HepG2 (cell line): ENCODE measurements at regions not wholly inside any gene's neighbourhood (a gene's known extent, or its start where the extent isn't known, plus 50 kb on each side); places are given as distances from the start of the nearest gene placed in this dataset.

Source experiments
- BCL6 ChIP-seq: IDR thresholded peaks from 2 replicates; pipeline ENCODE4 v1.6.1; 2016; ENCODE audit warnings: missing genetic modification reagents, missing compliant biosample characterization
- ELF1 ChIP-seq: sonication (generic); formaldehyde crosslinking; IDR thresholded peaks from 2 replicates; pipeline ENCODE4 v1.4.0; 2020; ENCODE audit warnings: missing genetic modification reagents
- EZH2 ChIP-seq: conservative IDR thresholded peaks from 2 replicates; pipeline ENCODE4 v1.6.1; 2012; ENCODE audit warnings: mild to moderate bottlenecking, low read depth, low read length, moderate library complexity
- JUND ChIP-seq: sonication (generic); formaldehyde crosslinking; IDR thresholded peaks from 2 replicates; pipeline ENCODE4 v1.8.0; 2022; ENCODE audit warnings: mild to moderate bottlenecking, missing genetic modification reagents
- SOX6 ChIP-seq, 2 experiments: fragments of 450-650 bp in 1 of 2; sonication (generic) in 1 of 2; formaldehyde crosslinking in 1 of 2; IDR thresholded peaks; 2 replicates each; pipeline versions ENCODE4 v1.4.0 to v1.6.1; 2017 to 2020; ENCODE audit warnings: antibody characterized with exemption in 1 of 2, mild to moderate bottlenecking in 1 of 2, missing genetic modification reagents in 1 of 2
- ZFP36L1 ChIP-seq: sonication (generic); formaldehyde crosslinking; IDR thresholded peaks from 2 replicates; pipeline ENCODE4 v1.8.0; 2022; ENCODE audit warnings: mild to moderate bottlenecking, missing genetic modification reagents, moderate library complexity
- TF ChIP-seq, protein P1 (sequence below): sonication (generic); formaldehyde crosslinking; IDR thresholded peaks from 2 replicates; pipeline ENCODE4 v1.5.0; 2020; ENCODE audit warnings: mild to moderate bottlenecking, missing genetic modification reagents, moderate library complexity

DNA sequence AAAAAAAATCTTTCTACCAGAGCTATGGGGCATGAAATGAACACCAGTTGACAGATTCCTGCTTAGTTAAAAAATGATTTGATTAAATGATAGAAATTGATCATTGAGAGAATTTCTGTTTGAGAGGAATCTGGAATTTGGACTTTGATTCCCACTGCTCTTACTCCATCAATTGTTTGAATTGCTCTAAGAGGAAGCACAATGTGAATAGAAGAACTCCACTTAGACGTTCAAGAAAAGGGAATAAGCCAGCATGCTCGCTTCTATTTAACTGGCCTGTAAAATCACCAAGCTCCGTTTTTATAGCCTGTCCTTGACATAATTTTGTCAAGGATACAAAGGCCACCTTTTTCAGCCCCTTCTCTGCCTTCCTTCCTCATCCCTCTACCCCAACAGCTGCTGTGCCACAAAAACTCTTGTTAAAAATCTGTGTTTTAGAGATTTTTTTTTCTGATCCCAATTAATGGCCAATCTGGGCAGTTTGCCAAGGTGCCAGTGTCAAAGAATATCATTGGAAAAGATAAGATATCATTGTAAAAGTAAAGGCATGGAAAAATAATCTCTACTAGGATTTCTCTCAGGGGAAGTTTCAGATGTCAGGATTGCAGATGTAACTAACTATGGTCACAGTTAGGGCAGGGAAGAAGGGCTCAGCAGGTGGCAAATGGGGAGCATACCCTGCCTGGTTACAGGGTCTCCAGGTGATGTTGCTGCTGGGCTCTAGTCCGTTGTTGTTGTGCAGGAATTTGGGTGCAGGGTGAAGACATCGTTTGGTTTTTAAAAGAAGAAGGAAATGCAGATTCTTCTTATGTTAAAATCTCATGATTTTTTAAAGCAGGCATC is 301.8 kb upstream of the PDZRN3 start:
- no peak for TF ChIP-seq ELF1
- TF ChIP-seq, protein P1, sequence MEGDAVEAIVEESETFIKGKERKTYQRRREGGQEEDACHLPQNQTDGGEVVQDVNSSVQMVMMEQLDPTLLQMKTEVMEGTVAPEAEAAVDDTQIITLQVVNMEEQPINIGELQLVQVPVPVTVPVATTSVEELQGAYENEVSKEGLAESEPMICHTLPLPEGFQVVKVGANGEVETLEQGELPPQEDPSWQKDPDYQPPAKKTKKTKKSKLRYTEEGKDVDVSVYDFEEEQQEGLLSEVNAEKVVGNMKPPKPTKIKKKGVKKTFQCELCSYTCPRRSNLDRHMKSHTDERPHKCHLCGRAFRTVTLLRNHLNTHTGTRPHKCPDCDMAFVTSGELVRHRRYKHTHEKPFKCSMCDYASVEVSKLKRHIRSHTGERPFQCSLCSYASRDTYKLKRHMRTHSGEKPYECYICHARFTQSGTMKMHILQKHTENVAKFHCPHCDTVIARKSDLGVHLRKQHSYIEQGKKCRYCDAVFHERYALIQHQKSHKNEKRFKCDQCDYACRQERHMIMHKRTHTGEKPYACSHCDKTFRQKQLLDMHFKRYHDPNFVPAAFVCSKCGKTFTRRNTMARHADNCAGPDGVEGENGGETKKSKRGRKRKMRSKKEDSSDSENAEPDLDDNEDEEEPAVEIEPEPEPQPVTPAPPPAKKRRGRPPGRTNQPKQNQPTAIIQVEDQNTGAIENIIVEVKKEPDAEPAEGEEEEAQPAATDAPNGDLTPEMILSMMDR (CRISPR knock-in tag), result no peak
- TF ChIP-seq EZH2, result no peak
- TF ChIP-seq BCL6 (CRISPR knock-in tag), result no peak
- TF ChIP-seq ZFP36L1 (CRISPR knock-in tag), result no peak
- no peak for TF ChIP-seq SOX6 (IDR thresholded peaks at IDR 0.05)
- no peak for TF ChIP-seq SOX6 (CRISPR knock-in tag; IDR thresholded peaks at IDR 0.05)
- TF ChIP-seq JUND, result no peak
